ENCODE measurements at regions not wholly inside any gene's neighbourhood (a gene's known extent, or its start where the extent isn't known, plus 50 kb on each side); places are given as distances from the start of the nearest gene placed in this dataset.

GRCh38 chr19:31085125-31085524 lies 264.1 kb downstream of the TSHZ3 start:
- TF ChIP-seq GABPA (IDR thresholded peaks at IDR 0.05; ENCODE audit: low read depth) = no peak
- TF ChIP-seq, protein P1, sequence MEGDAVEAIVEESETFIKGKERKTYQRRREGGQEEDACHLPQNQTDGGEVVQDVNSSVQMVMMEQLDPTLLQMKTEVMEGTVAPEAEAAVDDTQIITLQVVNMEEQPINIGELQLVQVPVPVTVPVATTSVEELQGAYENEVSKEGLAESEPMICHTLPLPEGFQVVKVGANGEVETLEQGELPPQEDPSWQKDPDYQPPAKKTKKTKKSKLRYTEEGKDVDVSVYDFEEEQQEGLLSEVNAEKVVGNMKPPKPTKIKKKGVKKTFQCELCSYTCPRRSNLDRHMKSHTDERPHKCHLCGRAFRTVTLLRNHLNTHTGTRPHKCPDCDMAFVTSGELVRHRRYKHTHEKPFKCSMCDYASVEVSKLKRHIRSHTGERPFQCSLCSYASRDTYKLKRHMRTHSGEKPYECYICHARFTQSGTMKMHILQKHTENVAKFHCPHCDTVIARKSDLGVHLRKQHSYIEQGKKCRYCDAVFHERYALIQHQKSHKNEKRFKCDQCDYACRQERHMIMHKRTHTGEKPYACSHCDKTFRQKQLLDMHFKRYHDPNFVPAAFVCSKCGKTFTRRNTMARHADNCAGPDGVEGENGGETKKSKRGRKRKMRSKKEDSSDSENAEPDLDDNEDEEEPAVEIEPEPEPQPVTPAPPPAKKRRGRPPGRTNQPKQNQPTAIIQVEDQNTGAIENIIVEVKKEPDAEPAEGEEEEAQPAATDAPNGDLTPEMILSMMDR (IDR thresholded peaks at IDR 0.05; ENCODE audit: insufficient read depth, low read length) = no peak
- TF ChIP-seq POLR2AphosphoS5 (IDR thresholded peaks at IDR 0.05; ENCODE audit: low read depth) = no peak
- no peak for TF ChIP-seq SPI1 (IDR thresholded peaks at IDR 0.05; ENCODE audit: borderline replicate concordance, low read depth)
- TF ChIP-seq, protein P2, sequence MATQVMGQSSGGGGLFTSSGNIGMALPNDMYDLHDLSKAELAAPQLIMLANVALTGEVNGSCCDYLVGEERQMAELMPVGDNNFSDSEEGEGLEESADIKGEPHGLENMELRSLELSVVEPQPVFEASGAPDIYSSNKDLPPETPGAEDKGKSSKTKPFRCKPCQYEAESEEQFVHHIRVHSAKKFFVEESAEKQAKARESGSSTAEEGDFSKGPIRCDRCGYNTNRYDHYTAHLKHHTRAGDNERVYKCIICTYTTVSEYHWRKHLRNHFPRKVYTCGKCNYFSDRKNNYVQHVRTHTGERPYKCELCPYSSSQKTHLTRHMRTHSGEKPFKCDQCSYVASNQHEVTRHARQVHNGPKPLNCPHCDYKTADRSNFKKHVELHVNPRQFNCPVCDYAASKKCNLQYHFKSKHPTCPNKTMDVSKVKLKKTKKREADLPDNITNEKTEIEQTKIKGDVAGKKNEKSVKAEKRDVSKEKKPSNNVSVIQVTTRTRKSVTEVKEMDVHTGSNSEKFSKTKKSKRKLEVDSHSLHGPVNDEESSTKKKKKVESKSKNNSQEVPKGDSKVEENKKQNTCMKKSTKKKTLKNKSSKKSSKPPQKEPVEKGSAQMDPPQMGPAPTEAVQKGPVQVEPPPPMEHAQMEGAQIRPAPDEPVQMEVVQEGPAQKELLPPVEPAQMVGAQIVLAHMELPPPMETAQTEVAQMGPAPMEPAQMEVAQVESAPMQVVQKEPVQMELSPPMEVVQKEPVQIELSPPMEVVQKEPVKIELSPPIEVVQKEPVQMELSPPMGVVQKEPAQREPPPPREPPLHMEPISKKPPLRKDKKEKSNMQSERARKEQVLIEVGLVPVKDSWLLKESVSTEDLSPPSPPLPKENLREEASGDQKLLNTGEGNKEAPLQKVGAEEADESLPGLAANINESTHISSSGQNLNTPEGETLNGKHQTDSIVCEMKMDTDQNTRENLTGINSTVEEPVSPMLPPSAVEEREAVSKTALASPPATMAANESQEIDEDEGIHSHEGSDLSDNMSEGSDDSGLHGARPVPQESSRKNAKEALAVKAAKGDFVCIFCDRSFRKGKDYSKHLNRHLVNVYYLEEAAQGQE (IDR thresholded peaks at IDR 0.05; ENCODE audit: insufficient replicate concordance, low read depth) = no peak
